GM11168 (cell line): ENCODE measurements at regions not wholly inside any gene's neighbourhood (a gene's known extent, or its start where the extent isn't known, plus 50 kb on each side); places are given as distances from the start of the nearest gene placed in this dataset.
"Not testable (repeated sequence)": the region's sequence is repeated elsewhere in the genome, so short reads cannot be mapped to it uniquely, and the experiment has no call there.

Source experiments
- in situ Hi-C: fragments of 300-500 bp; cut with MboI; formaldehyde crosslinking; loops from one replicate; pipeline ENCODE4 v1.12.0; 2022; ENCODE audit warnings: low sequenced_read_pairs; ENCODE audit not compliant: unreplicated experiment

- in situ Hi-C loops, result no loop called here
These were observed 249.4 kb downstream of the SLITRK6 start for GRCh38 chr13:85549819-85550218.

- in situ Hi-C loops, result not testable (repeated sequence)
These were observed 250.4 kb downstream of the SLITRK6 start for GRCh38 chr13:85548845-85549244.

GRCh38 chr13:85545771-85546170 is 253.4 kb downstream of the SLITRK6 start:
- in situ Hi-C loops, result no loop called here

- in situ Hi-C loops, result no loop called here
These were observed 254.5 kb downstream of the SLITRK6 start for GRCh38 chr13:85544756-85545155.

GRCh38 chr13:85543144-85543543 is 256.1 kb downstream of the SLITRK6 start:
- in situ Hi-C loops, result no loop called here

- in situ Hi-C loops, result no loop called here
These were observed 257.7 kb downstream of the SLITRK6 start for GRCh38 chr13:85541476-85541875.

- in situ Hi-C loops, result no loop called here
These were observed 260.3 kb downstream of the SLITRK6 start for GRCh38 chr13:85538957-85539356.

- in situ Hi-C loops, result no loop called here
These were observed 261.6 kb downstream of the SLITRK6 start for GRCh38 chr13:85537601-85538000.

GRCh38 chr13:85536706-85537105 is 262.5 kb downstream of the SLITRK6 start:
- in situ Hi-C loops, result no loop called here

- in situ Hi-C loops, result no loop called here
These were observed 263.7 kb downstream of the SLITRK6 start for GRCh38 chr13:85535316-85536084.

- in situ Hi-C loops, result no loop called here
These were observed 265.3 kb downstream of the SLITRK6 start for GRCh38 chr13:85533911-85534310.

GRCh38 chr13:85529218-85529594 is 270.0 kb downstream of the SLITRK6 start:
- in situ Hi-C loops, result no loop called here

GRCh38 chr13:85528491-85529217 is 270.6 kb downstream of the SLITRK6 start:
- in situ Hi-C loops, result no loop called here

- in situ Hi-C loops, result no loop called here
These were observed 271.9 kb downstream of the SLITRK6 start for GRCh38 chr13:85527316-85527715.

- in situ Hi-C loops, result no loop called here
These were observed 273.8 kb downstream of the SLITRK6 start for GRCh38 chr13:85525411-85525810.

GRCh38 chr13:85521657-85522056 is 277.6 kb downstream of the SLITRK6 start:
- in situ Hi-C loops, result no loop called here

- in situ Hi-C loops, result no loop called here
These were observed 278.8 kb downstream of the SLITRK6 start for GRCh38 chr13:85520445-85520844.

- in situ Hi-C loops, result no loop called here
These were observed 279.9 kb downstream of the SLITRK6 start for GRCh38 chr13:85519363-85519762.

GRCh38 chr13:85512421-85512820 is 286.8 kb downstream of the SLITRK6 start:
- in situ Hi-C loops, result no loop called here

- in situ Hi-C loops, result no loop called here
These were observed 289.7 kb downstream of the SLITRK6 start for GRCh38 chr13:85509512-85509911.

- in situ Hi-C loops, result no loop called here
These were observed 290.4 kb downstream of the SLITRK6 start for GRCh38 chr13:85508683-85509329.
